Right atrium auricular region (tissue), 2 donors: ENCODE measurements at regions not wholly inside any gene's neighbourhood (a gene's known extent, or its start where the extent isn't known, plus 50 kb on each side); places are given as distances from the start of the nearest gene placed in this dataset.

Experiments used
- DNase-seq: peaks from one replicate; pipeline ENCODE4 v3.0.0-alpha.2; 2019; ENCODE audit warnings: low spot score
- H3K27ac ChIP-seq, 2 donors: fragments of 200-600 bp; sonication (generic); 1 replicate in 1 of 2; 2 replicates in 1 of 2; pipeline ENCODE4 v1.5.1; 2016 to 2019
- H3K27me3 ChIP-seq, 2 donors: fragments of 200-600 bp; sonication (generic); one replicate each; pipeline versions ENCODE4 v1.5.1 to v1.6.0; 2017 to 2019
- H3K36me3 ChIP-seq: fragments of 200-600 bp; sonication (generic); one replicate; pipeline ENCODE4 v1.5.1; 2016
- H3K4me1 ChIP-seq, 2 donors: fragments of 200-600 bp; sonication (generic); one replicate each; pipeline versions ENCODE4 v1.5.1 to v1.6.0; 2017 to 2019
- H3K4me3 ChIP-seq, 2 donors: fragments of 200-600 bp; sonication (generic); 1 replicate in 1 of 2; 2 replicates in 1 of 2; pipeline ENCODE4 v1.5.1; 2017 to 2019; ENCODE audit warnings: mild to moderate bottlenecking in 1 of 2, moderate library complexity in 1 of 2
- H3K9me3 ChIP-seq, 2 donors: fragments of 200-600 bp; sonication (generic); one replicate each; pipeline ENCODE4 v1.5.1; 2019
- CTCF ChIP-seq, 2 donors: fragments of 200-600 bp; sonication (generic); IDR thresholded peaks; one replicate each; pipeline ENCODE4 v1.5.1; 2019; ENCODE audit warnings: antibody characterized with exemption in 2 of 2

GRCh38 chr10:120746001-120746777 lies 105.0 kb upstream of the WDR11 start:
- H3K4me1 ChIP-seq, result no peaks in the 10 kb centered on the region
- H3K36me3 ChIP-seq, result no peaks in the 10 kb centered on the region
- TF ChIP-seq CTCF (IDR thresholded peaks at IDR 0.05), result no peak
- no peak for DNase-seq
- H3K4me3 ChIP-seq, result no peak overlapping the region
- no peaks in the 10 kb centered on the region for H3K9me3 ChIP-seq
- H3K27me3 ChIP-seq, result no peaks in the 10 kb centered on the region
- no peak overlapping the region for H3K27ac ChIP-seq

- no peak for DNase-seq
- Histone ChIP-seq H3K27me3 (no peaks in the 10 kb centered on the region), H3K27ac (no peak overlapping the region), H3K4me3 (no peak overlapping the region), H3K9me3 (no peaks in the 10 kb centered on the region), H3K4me1 (no peaks in the 10 kb centered on the region), H3K36me3 (no peaks in the 10 kb centered on the region)
- TF ChIP-seq CTCF (IDR thresholded peaks at IDR 0.05), result no peak
Measured at GRCh38 chr10:120748519-120748918, 102.6 kb upstream of the WDR11 start.

- no peak overlapping the region for H3K4me3 ChIP-seq
- H3K36me3 ChIP-seq, result no peaks in the 10 kb centered on the region
- H3K4me1 ChIP-seq, result no peaks in the 10 kb centered on the region
- H3K27me3 ChIP-seq, result no peaks in the 10 kb centered on the region
- H3K9me3 ChIP-seq, result no peaks in the 10 kb centered on the region
- no peak for TF ChIP-seq CTCF (IDR thresholded peaks at IDR 0.05)
- H3K27ac ChIP-seq, result no peak overlapping the region
- no peak for DNase-seq
Measured at GRCh38 chr10:120749072-120749471, 102.1 kb upstream of the WDR11 start.

DNA sequence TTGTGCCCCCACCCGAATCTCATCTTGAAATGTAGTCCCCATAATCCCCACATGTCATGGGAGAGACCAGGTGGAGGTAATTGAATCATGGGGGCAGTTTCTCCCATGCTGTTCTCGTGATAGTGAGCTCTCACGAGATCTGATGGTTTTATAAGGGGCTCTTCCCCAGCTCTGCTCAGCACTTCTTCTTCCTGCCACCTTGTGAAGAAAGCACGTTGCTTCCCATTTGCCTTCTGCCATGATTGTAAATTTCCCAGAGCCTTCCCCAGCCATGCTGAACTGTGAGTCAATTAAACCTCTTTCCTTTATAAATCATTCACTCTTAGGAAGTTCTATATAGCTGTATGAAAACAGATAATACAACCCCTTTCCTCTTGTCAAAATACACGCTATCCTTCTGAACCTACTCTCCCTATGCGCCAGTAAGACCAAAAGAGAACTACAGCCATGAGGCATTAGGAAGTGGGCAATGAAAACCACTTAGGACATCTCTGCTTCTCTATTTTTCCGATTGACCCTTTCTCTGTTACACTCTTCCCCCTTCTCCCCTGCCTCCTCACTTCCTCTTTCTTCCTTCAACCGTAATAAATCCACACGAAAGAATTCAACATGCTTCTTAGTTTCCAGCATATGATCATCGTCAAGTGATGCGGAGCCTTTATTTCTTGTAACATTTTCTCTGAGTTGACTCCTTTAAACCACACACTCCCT lies 101.2 kb upstream of the WDR11 start:
- no peaks in the 10 kb centered on the region for H3K27me3 ChIP-seq
- H3K36me3 ChIP-seq, result no peaks in the 10 kb centered on the region
- no peaks in the 10 kb centered on the region for H3K9me3 ChIP-seq
- no peaks in the 10 kb centered on the region for H3K4me1 ChIP-seq
- H3K4me3 ChIP-seq, result no peak overlapping the region
- DNase-seq, result no peak
- TF ChIP-seq CTCF (IDR thresholded peaks at IDR 0.05), result no peak
- no peak overlapping the region for H3K27ac ChIP-seq

DNA sequence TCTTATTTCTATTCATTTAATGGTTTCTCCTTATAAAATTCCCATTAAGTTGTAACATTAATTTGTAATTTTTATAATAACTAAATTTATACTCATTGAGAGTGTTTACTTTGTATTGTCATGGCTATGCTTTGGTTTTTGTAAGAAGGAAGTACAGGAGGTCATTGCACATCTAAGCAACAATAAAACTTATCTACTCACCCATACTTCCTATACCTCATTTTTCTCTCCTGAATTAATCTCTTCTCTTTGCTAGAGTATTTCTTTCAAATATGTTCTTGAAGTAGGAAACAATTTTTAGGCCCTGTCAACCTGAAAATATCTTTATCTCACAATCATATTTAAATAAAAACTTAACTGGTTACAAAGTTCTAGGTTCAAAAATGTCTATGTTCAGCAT lies 95.4 kb upstream of the WDR11 start:
- Histone ChIP-seq H3K9me3 (no peaks in the 10 kb centered on the region), H3K27me3 (no peaks in the 10 kb centered on the region), H3K4me1 (no peaks in the 10 kb centered on the region), H3K4me3 (no peak overlapping the region), H3K27ac (no peak overlapping the region), H3K36me3 (no peaks in the 10 kb centered on the region)
- TF ChIP-seq CTCF (IDR thresholded peaks at IDR 0.05), result no peak
- DNase-seq, result no peak
